GM12878 (cell line): ENCODE measurements at regions not wholly inside any gene's neighbourhood (a gene's known extent, or its start where the extent isn't known, plus 50 kb on each side); places are given as distances from the start of the nearest gene placed in this dataset.

Experiments
- ATAC-seq: fragments of 200-7000 bp; cut with Tn5 transposase; 3 replicates; pipeline ENCODE4 v1.9.1; 2020; ENCODE audit warnings: mild to moderate bottlenecking, moderate library complexity
- BruUV-seq: library from RNA; stranded (reverse); fragments of 400-500 nt; replicated peaks from 2 replicates; lab custom pipeline; 2021; lab: Mats Ljungman, UMichigan
- CTCF ChIA-PET: fragments of 300-600 bp; sonication (Branson Sonifier 250); formaldehyde crosslinking; extraction: SDS; loops from one replicate; lab custom pipeline; 2021; ENCODE audit warnings: inconsistent platforms; lab: Yijun Ruan, JAX
- POLR2A ChIA-PET: fragments of 350-600 bp; formaldehyde crosslinking; extraction: SDS; loops from one replicate; lab custom pipeline; 2021; ENCODE audit warnings: inconsistent platforms; lab: Charles Lee
- RAD21 ChIA-PET: fragments of 300-600 bp; sonication (Branson Sonifier 250); formaldehyde crosslinking; loops from one replicate; lab custom pipeline; 2023; ENCODE audit warnings: antibody characterized with exemption; ENCODE audit not compliant: unreplicated experiment; lab: Charles Lee
- SMC1A ChIA-PET: fragments of 300-600 bp; sonication (Branson Sonifier 250); formaldehyde crosslinking; loops from one replicate; lab custom pipeline; 2023; ENCODE audit not compliant: unreplicated experiment, uncharacterized antibody; lab: Charles Lee
- DNase-seq: peaks from one replicate; pipeline ENCODE4 v3.0.0-alpha.2; 2011; ENCODE audit warnings: low read depth, low spot score
- FAIRE-seq: peaks from 3 replicates; lab custom pipeline; 2011; peaks lifted over from hg19 to GRCh38; lab: Jason Lieb, UNC
- H2AFZ ChIP-seq: 2 replicates; pipeline ENCODE4 v1.6.0; 2011; ENCODE audit warnings: low read depth, low read length, control low read depth; ENCODE audit not compliant: control insufficient read depth
- H3K27ac ChIP-seq: 2 replicates; pipeline ENCODE4 v1.5.1; 2011; ENCODE audit warnings: control low read depth; ENCODE audit not compliant: control insufficient read depth, insufficient read depth
- H3K27me3 ChIP-seq, 2 experiments: replicated peaks in 1 of 2; 2 replicates each; pipeline versions ENCODE4 v1.6.0 to v1.6.1; 2011; ENCODE audit warnings: low read length in 1 of 2; ENCODE audit not compliant: control insufficient read depth in 2 of 2, insufficient read depth in 2 of 2
- H3K36me3 ChIP-seq, 2 experiments: 2 replicates each; pipeline ENCODE4 v1.5.1; 2011; ENCODE audit warnings: low read length in 1 of 2; ENCODE audit not compliant: control insufficient read depth in 2 of 2, insufficient read depth in 2 of 2
- H3K4me1 ChIP-seq: 2 replicates; pipeline ENCODE4 v1.6.1; 2011; ENCODE audit warnings: mild to moderate bottlenecking, low read length, moderate library complexity, mixed read lengths; ENCODE audit not compliant: control insufficient read depth, insufficient read depth
- H3K4me2 ChIP-seq: 2 replicates; pipeline ENCODE4 v1.6.0; 2011; ENCODE audit warnings: control low read depth; ENCODE audit not compliant: control insufficient read depth, insufficient read depth
- H3K4me3 ChIP-seq: fragments of 200-600 bp; sonication (generic); 2 replicates; pipeline ENCODE4 v1.5.1; 2016
- H3K79me2 ChIP-seq: 2 replicates; pipeline ENCODE4 v1.6.0; 2011; ENCODE audit warnings: low read length; ENCODE audit not compliant: control insufficient read depth, insufficient read depth
- H3K9ac ChIP-seq: 2 replicates; pipeline ENCODE4 v1.8.0; 2011; ENCODE audit warnings: low read length, control low read depth, mixed read lengths; ENCODE audit not compliant: control insufficient read depth, insufficient read depth
- H3K9me3 ChIP-seq: replicated peaks from 3 replicates; pipeline ENCODE4 v1.5.1; 2011; ENCODE audit warnings: mild to moderate bottlenecking, low read length; ENCODE audit not compliant: control insufficient read depth, insufficient read depth
- H4K20me1 ChIP-seq: 2 replicates; pipeline ENCODE4 v1.6.0; 2011; ENCODE audit not compliant: control insufficient read depth, insufficient read depth
- EP300 ChIP-seq, 2 experiments: fragments of 150-350 bp in 1 of 2; IDR thresholded peaks; 2 replicates each; pipeline ENCODE4 v1.6.1; 2011 to 2012; ENCODE audit warnings: low read depth in 2 of 2, low read length in 2 of 2, borderline replicate concordance in 1 of 2, improper control_type of control experiment in 1 of 2, inconsistent platforms in 1 of 2; ENCODE audit not compliant: control insufficient read depth in 1 of 2
- HDAC2 ChIP-seq: fragments of 200-600 bp; sonication (generic); IDR thresholded peaks from 2 replicates; pipeline ENCODE4 v1.6.1; 2017
- MEF2B ChIP-seq: fragments of 450-650 bp; IDR thresholded peaks from 2 replicates; pipeline ENCODE4 v1.6.1; 2018; ENCODE audit warnings: mild to moderate bottlenecking, moderate library complexity; ENCODE audit not compliant: partially characterized antibody, poor library complexity, severe bottlenecking
- MTA3 ChIP-seq: IDR thresholded peaks from 2 replicates; pipeline ENCODE4 v1.6.1; 2012; ENCODE audit warnings: low read length, inconsistent platforms, borderline replicate concordance
- NFXL1 ChIP-seq: fragments of 450-650 bp; IDR thresholded peaks from 2 replicates; pipeline ENCODE4 v1.6.1; 2017; ENCODE audit warnings: antibody characterized with exemption, mild to moderate bottlenecking, borderline replicate concordance
- SIX5 ChIP-seq: IDR thresholded peaks from 2 replicates; pipeline ENCODE4 v1.6.1; 2011; ENCODE audit warnings: mild to moderate bottlenecking, low read depth, low read length, moderate library complexity; ENCODE audit not compliant: severe bottlenecking
- SRF ChIP-seq, 2 experiments: IDR thresholded peaks; 2 replicates each; pipeline ENCODE4 v1.6.1; 2011; ENCODE audit warnings: low read depth in 2 of 2, low read length in 2 of 2, mild to moderate bottlenecking in 1 of 2, moderate library complexity in 1 of 2
- TAF1 ChIP-seq: IDR thresholded peaks from 2 replicates; pipeline ENCODE4 v1.6.1; 2011; ENCODE audit warnings: mild to moderate bottlenecking, low read depth, low read length, borderline replicate concordance
- TBL1XR1 ChIP-seq: IDR thresholded peaks from 2 replicates; pipeline ENCODE4 v1.6.1; 2012; ENCODE audit warnings: low read depth, low read length, improper control_type of control experiment
- TCF7 ChIP-seq: IDR thresholded peaks from 2 replicates; pipeline ENCODE4 v1.6.1; 2014; ENCODE audit warnings: antibody characterized with exemption, borderline replicate concordance
- YY1 ChIP-seq: IDR thresholded peaks from 2 replicates; pipeline ENCODE4 v1.6.1; 2011; ENCODE audit warnings: low read depth, mild to moderate bottlenecking, low read length
- WGBS: methylation state at CpG from one replicate; pipeline ENCODE4 v1.1.6; 2016; ENCODE audit warnings: low lambda C conversion rate; ENCODE audit not compliant: insufficient replicate concordance, insufficient coverage; ENCODE audit errors: missing lambda C conversion rate; 5-methylcytosine and 5-hydroxymethylcytosine counted together
- in situ Hi-C: fragments of 300-500 bp; cut with MboI; formaldehyde crosslinking; loops from 9 replicates; pipeline ENCODE4 v1.14.3; 2018; ENCODE audit warnings: mixed read lengths
- intact Hi-C: fragments of 100-400 bp; cut with micrococcal nuclease; formaldehyde crosslinking; loops from one replicate; pipeline ENCODE4 v1.14.2; 2022; ENCODE audit not compliant: unreplicated experiment
- TF ChIP-seq, protein P1 (sequence below): fragments of 150-350 bp; IDR thresholded peaks from 2 replicates; pipeline ENCODE4 v1.6.1; 2014; ENCODE audit warnings: mild to moderate bottlenecking, low read depth, low read length
- TF ChIP-seq, protein P2 (sequence below): IDR thresholded peaks from 2 replicates; pipeline ENCODE4 v1.6.1; 2012; ENCODE audit warnings: low read length, inconsistent platforms
- TF ChIP-seq, protein P3 (sequence below): fragments of 450-650 bp; IDR thresholded peaks from 2 replicates; pipeline ENCODE4 v1.6.1; 2017; ENCODE audit warnings: mild to moderate bottlenecking

DNA sequence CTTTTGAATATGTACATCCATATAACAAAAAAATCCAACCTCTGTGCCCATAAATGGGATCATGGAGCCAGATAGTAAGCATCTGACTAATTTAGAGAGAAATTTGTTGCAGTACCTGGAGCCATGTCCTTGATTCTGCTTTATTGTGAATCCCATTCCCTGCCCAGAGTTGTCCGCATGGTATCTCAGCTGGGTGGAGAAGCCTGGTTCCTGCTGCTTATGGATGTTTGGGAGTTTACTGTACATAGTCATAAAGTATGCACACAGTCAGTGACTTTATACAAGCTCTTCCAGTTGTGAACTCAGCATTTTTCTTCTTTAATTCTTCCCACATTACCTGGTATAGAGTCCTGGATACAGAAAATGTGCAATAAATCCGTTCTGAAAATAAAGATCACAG is 346.0 kb downstream of the FIGN start:
- no peak overlapping the region for H3K4me2 ChIP-seq
- ATAC-seq (no peak), FAIRE-seq (no peak), DNase-seq (no peak)
- H3K27ac ChIP-seq: no peak overlapping the region
- ChIA-PET RAD21 (no interaction called here), SMC1A (no interaction called here), CTCF (no interaction called here), POLR2A (no interaction called here)
- no peaks in the 10 kb centered on the region for H3K9me3 ChIP-seq
- no peak overlapping the region for H2AFZ ChIP-seq
- intact Hi-C loops (no loop called here), in situ Hi-C loops (no loop called here)
- TF ChIP-seq, protein P1, sequence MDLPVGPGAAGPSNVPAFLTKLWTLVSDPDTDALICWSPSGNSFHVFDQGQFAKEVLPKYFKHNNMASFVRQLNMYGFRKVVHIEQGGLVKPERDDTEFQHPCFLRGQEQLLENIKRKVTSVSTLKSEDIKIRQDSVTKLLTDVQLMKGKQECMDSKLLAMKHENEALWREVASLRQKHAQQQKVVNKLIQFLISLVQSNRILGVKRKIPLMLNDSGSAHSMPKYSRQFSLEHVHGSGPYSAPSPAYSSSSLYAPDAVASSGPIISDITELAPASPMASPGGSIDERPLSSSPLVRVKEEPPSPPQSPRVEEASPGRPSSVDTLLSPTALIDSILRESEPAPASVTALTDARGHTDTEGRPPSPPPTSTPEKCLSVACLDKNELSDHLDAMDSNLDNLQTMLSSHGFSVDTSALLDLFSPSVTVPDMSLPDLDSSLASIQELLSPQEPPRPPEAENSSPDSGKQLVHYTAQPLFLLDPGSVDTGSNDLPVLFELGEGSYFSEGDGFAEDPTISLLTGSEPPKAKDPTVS: no peak
- TF ChIP-seq TAF1 (no peak), TBL1XR1 (no peak)
- no peaks in the 10 kb centered on the region for H3K27me3 ChIP-seq
- H4K20me1 ChIP-seq: no peaks in the 10 kb centered on the region
- BruUV-seq: no TSS peak
- H3K4me1 ChIP-seq: no peaks in the 10 kb centered on the region
- no peak overlapping the region for H3K9ac ChIP-seq
- no peaks in the 10 kb centered on the region for H3K36me3 ChIP-seq
- no peak overlapping the region for H3K4me3 ChIP-seq
- H3K79me2 ChIP-seq: no peaks in the 10 kb centered on the region
- WGBS: 34% methylated on average over 2 of the region's 2 CpGs

DNA sequence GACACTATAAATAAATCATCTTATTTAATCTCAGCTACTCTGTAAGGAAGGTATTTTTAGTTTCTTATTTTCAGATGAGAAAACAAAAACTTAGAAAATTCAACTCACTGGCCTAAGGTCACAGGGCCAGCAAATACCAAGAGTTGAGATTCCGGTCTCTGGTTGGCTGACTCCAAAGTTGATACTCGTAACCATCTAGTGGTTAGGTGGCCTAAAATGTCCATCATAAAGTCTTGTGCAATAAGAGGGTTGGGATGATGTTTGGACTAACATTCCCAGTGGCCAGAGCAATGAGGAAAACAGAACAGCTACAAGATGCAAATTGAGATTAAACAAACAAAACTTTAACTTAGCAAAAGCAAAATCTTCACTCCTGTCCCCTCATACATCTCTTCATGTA is 360.3 kb downstream of the FIGN start:
- BruUV-seq: no TSS peak
- H3K9ac ChIP-seq: no peak overlapping the region
- CTCF ChIA-PET: no interaction called here
- H3K79me2 ChIP-seq: no peaks in the 10 kb centered on the region
- SMC1A ChIA-PET: no interaction called here
- no peak for FAIRE-seq
- H3K27ac ChIP-seq: no peak overlapping the region
- DNase-seq: no peak
- no peak overlapping the region for H3K4me3 ChIP-seq
- no peak overlapping the region for H2AFZ ChIP-seq
- POLR2A ChIA-PET: no interaction called here
- ATAC-seq: no peak
- no peaks in the 10 kb centered on the region for H3K4me1 ChIP-seq
- no peaks in the 10 kb centered on the region for H4K20me1 ChIP-seq
- no peaks in the 10 kb centered on the region for H3K27me3 ChIP-seq
- in situ Hi-C loops: no loop called here
- no peaks in the 10 kb centered on the region for H3K9me3 ChIP-seq
- RAD21 ChIA-PET: no interaction called here
- no peak overlapping the region for H3K4me2 ChIP-seq
- WGBS: 24% methylated on average over 2 of the region's 2 CpGs
- H3K36me3 ChIP-seq: no peaks in the 10 kb centered on the region
- intact Hi-C loops: no loop called here
- TF ChIP-seq SRF (IDR thresholded peaks at IDR 0.05; ENCODE audit: low read depth in 2 of 2, low read length in 2 of 2) (no peak), MEF2B (no peak), HDAC2 (no peak), NFXL1 (no peak), EP300 (IDR thresholded peaks at IDR 0.05; ENCODE audit: borderline replicate concordance in 1 of 2, control insufficient read depth in 1 of 2, low read depth in 2 of 2, low read length in 2 of 2) (no peak), SIX5 (no peak), YY1 (no peak), MTA3 (no peak), TCF7 (no peak)
- TF ChIP-seq, protein P2, sequence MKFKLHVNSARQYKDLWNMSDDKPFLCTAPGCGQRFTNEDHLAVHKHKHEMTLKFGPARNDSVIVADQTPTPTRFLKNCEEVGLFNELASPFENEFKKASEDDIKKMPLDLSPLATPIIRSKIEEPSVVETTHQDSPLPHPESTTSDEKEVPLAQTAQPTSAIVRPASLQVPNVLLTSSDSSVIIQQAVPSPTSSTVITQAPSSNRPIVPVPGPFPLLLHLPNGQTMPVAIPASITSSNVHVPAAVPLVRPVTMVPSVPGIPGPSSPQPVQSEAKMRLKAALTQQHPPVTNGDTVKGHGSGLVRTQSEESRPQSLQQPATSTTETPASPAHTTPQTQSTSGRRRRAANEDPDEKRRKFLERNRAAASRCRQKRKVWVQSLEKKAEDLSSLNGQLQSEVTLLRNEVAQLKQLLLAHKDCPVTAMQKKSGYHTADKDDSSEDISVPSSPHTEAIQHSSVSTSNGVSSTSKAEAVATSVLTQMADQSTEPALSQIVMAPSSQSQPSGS: no peak
- TF ChIP-seq, protein P3, sequence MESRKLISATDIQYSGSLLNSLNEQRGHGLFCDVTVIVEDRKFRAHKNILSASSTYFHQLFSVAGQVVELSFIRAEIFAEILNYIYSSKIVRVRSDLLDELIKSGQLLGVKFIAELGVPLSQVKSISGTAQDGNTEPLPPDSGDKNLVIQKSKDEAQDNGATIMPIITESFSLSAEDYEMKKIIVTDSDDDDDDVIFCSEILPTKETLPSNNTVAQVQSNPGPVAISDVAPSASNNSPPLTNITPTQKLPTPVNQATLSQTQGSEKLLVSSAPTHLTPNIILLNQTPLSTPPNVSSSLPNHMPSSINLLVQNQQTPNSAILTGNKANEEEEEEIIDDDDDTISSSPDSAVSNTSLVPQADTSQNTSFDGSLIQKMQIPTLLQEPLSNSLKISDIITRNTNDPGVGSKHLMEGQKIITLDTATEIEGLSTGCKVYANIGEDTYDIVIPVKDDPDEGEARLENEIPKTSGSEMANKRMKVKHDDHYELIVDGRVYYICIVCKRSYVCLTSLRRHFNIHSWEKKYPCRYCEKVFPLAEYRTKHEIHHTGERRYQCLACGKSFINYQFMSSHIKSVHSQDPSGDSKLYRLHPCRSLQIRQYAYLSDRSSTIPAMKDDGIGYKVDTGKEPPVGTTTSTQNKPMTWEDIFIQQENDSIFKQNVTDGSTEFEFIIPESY: no peak
